Hematopoietic multipotent progenitor cell treated with erythropoietin and hydrocortisone succinate and interleukin-3 and kit ligand, for 17 days (in vitro differentiated cells): ENCODE measurements at regions not wholly inside any gene's neighbourhood (a gene's known extent, or its start where the extent isn't known, plus 50 kb on each side); places are given as distances from the start of the nearest gene placed in this dataset.

Source experiments
- DNase-seq: peaks from one replicate; pipeline ENCODE4 v3.0.0-alpha.2; 2015; ENCODE audit warnings: low spot score

- DNase-seq = no peak
Measured at GRCh38 chr3:73954506-73954905, 329.8 kb upstream of the PDZRN3 start.

- no peak for DNase-seq
Measured at GRCh38 chr3:73952781-73953180, 328.0 kb upstream of the PDZRN3 start.

GRCh38 chr3:73950865-73951558, 326.3 kb upstream of the PDZRN3 start:
- DNase-seq = no peak

DNA sequence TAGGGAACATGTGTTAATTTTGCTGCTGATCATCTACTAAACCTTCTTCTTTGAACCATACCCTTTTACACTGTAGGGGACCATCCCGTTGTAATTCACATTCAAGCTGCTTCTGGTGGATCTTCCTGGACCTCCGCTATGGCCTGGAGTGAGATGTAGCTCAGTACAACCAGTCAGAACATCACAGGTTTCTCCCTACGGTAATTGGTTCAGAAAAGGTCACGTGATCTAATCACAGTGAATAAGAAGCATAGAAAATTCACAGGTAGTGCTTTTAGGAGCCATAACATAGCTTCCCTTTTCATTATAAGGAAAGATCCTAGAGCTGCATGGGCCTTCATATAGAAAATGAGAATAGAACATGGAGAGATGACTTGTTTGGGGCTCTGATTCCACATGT, 320.8 kb upstream of the PDZRN3 start:
- DNase-seq = no peak

GRCh38 chr3:73939985-73940384, 315.2 kb upstream of the PDZRN3 start:
- DNase-seq = no peak

DNA sequence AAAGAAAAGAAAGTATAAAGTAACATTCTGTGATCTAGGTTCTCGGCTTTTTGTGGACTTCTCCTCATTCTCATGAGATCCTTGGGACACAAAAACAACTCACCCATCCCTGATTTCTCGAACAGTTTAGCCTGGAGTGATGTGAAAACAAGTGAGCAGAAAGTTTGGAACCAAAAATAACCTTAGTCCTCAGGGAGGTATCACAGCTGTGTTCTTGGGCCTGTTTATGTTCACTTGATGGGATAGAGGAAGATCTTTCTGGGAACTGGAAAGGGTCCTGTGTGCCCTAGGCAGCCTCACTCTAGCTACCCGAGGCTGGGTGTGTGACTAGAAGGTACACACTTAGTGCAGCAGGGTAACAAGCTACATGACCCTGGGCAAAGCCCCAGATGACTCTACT, 308.8 kb upstream of the PDZRN3 start:
- no peak for DNase-seq

GRCh38 chr3:73927203-73927570, 302.4 kb upstream of the PDZRN3 start:
- DNase-seq = no peak

DNA sequence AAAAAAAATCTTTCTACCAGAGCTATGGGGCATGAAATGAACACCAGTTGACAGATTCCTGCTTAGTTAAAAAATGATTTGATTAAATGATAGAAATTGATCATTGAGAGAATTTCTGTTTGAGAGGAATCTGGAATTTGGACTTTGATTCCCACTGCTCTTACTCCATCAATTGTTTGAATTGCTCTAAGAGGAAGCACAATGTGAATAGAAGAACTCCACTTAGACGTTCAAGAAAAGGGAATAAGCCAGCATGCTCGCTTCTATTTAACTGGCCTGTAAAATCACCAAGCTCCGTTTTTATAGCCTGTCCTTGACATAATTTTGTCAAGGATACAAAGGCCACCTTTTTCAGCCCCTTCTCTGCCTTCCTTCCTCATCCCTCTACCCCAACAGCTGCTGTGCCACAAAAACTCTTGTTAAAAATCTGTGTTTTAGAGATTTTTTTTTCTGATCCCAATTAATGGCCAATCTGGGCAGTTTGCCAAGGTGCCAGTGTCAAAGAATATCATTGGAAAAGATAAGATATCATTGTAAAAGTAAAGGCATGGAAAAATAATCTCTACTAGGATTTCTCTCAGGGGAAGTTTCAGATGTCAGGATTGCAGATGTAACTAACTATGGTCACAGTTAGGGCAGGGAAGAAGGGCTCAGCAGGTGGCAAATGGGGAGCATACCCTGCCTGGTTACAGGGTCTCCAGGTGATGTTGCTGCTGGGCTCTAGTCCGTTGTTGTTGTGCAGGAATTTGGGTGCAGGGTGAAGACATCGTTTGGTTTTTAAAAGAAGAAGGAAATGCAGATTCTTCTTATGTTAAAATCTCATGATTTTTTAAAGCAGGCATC, 301.8 kb upstream of the PDZRN3 start:
- DNase-seq = no peak

DNA sequence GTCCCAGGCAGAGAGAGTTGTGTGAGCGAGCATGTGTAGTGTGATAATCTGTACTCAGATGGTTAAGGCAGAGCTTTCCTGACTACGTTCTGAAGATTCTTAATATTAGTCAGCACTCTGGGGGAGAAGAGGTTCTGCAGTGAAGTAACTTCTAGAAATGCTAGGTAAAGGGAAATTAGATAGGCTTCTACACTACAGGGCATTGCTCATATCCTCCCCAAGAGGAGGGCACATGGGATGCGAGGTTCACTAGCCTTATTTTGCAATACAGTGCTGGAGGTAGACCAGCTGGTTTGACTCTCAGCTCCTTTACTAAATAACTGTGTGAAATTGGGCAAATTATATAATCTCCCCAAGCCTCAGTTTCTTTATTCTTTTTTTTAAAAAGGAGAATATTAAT, 300.3 kb upstream of the PDZRN3 start:
- DNase-seq = no peak

- DNase-seq = no peak
Measured at GRCh38 chr3:73924048-73924447, 299.3 kb upstream of the PDZRN3 start.

DNA sequence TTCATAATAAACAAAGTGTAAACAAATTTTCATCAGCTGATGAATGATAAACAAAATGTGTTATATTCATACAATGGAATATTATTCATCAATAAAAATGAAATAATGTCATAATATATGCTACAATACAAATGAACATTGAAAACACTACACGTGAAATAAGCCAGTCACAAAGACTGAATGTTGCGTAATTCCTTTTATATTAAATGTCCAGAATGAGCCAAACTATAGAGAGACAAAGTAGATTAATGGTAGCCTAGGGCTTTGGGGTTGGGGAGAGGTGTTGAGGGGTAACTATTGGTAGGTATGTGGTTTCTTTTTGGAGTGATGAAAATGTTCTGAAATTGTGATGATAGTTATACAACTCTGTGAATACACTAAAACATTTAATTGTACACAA, 292.9 kb upstream of the PDZRN3 start:
- DNase-seq = no peak

DNA sequence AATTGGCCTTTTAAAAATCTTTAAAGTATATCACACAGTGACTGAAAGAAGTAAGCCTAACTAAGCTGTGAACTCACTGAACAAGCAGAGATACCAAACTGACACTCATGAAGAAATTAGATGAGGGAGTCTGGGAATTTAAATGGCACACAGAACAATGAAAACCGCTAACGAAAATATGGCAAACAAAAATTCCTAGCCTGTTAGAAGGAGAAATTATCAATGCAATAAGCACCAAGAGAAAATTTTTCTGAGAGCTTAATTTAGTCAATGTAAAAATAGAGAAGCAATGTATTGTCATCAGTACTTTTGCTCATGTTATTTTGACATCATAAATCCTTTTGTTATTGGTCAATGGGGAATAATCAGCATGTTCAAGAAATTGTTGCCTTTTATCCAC, 291.1 kb upstream of the PDZRN3 start:
- DNase-seq = no peak

DNA sequence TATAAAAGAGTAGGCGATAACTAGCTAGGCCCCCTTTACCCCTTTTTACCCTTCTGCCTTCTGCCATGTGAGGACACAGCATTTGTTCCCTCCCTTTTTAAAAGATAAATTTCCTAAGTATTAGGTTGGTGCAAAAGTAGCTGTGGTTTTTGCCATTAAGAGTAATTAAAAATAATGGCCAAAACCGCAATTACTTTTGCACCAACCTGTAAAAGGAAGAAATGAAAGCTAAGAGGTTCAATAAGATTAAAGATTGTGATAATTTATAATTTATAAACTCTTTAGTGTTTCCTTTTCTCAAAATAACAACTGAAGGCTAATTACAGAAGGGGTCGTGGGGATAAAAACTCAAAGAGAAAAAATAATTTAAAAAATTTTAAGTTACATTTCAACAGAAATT, 283.5 kb upstream of the PDZRN3 start:
- no peak for DNase-seq

- no peak for DNase-seq
Measured at GRCh38 chr3:73901686-73902085, 276.9 kb upstream of the PDZRN3 start.

- DNase-seq = no peak
Measured at GRCh38 chr3:73894474-73895213, 269.9 kb upstream of the PDZRN3 start.

- no peak for DNase-seq
Measured at GRCh38 chr3:73893089-73893488, 268.3 kb upstream of the PDZRN3 start.

DNA sequence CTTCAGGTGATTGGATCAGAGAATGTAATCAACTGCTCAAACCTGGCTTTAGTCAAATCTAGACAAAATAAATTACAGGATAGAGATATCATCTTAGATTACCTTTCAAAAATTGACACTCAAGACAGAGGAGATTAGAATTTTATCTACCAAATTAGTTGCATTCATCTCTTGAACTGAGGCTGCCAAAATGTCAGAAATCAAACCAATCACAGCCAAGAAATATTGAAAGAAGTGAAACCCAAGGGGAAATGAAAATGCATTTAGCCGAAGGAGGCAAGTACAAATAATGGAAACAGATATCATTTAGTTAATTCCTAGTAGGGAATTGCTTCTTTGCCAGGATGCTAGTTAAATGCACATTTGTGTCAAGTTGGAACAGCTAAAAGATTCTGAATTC, 261.1 kb upstream of the PDZRN3 start:
- DNase-seq = no peak

DNA sequence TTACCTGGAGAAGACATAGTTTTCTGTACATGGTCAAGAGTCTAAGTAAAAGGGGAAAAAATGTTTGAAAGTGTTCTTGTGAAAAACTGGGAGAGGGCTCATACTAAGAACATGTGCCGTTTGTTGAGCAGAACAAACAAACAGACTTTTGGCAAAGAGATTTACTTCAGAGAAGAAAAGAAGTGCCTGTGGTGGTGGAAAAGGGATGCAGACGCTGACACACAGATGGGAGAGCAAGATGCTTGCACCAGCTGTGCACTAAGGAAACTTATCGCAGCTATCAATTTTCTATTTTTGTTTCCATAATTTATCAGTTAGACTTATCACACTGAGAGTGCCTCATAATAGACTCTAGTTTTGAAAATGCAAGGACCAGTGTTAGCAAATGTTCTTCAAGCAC, 259.6 kb upstream of the PDZRN3 start:
- DNase-seq = no peak

DNA sequence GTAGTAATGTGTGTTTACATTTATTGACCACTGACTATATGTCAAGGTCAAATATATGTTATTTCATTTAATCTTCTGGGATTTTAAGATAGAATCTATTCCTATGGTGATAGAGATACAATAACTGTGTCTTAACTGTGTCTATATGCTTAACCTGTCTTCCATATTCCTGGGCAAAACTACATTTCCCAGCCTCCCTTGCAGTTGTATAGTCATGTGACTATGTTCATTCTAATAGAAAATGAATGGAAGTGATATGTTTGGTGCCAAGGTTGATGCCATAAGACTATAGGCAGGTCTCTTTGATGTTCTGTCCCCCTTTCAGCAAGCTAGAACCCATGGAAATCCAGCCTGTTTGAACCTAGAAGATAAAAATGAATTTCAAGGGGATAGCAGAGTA, 258.8 kb upstream of the PDZRN3 start:
- no peak for DNase-seq

DNA sequence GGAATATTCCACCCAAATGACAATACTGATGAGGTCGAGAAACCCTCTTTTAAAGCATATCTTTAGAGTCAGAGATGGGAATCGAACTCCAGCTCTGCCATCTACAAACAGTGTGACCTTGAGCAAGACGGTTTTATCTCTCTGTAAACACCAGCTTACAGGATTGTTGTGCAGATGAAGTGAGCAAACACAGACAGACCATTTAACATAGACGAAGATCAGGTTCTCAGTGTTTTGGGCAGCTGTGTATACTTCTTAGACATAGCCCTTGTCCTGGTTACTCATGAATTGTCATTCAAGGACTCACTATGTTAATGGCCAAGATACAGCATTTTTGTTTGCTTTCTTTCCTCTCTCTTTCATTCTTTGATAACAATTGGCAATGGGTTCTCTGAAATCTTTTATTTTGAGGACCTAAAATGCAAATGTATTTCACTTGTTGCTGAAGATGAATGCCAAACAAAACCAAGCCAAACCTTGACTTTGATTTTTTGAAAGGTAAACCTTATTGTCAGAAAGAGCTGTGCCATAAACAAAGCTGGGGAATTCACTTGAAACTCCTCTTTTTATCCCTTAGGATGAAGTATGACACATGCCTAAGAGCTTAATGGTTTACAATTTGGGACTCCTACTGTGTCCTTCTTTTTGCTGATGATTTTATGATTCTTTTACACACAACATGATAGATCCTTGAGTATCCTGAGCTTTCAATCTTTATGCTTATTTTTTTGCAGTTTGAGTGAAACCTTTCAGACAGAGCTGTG, 250.0 kb upstream of the PDZRN3 start:
- no peak for DNase-seq

GRCh38 chr3:73874161-73874560, 249.4 kb upstream of the PDZRN3 start:
- no peak for DNase-seq

DNA sequence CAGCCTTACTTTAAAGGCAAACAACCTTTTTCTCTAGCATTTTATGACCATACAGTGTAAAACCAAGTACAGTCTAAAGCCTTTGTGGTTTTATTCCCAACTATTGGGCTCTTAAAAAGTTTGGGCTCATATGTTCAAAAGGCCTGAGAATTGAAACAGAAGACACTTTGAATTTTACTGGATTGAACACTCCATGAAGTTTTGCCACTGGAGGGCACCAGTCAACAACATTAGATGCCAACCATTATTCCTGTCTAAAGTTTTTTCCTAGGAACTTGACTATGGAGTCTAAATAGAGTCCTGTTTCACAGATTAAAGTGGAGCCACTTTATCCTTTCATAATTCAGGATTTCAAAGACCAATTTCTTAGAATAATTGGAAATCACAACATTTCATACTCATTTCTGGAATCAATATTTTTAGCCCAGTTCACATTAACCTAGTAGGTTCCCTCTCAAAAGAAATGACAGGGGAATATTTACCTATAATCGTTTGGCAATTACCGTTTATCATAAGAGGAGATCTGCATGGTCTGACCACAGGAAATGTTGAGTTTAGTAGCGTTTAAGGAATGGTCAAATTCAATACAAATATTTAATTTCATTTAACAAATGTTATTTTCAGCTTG, 244.1 kb upstream of the PDZRN3 start:
- DNase-seq = no peak
